ENCODE measurements at regions not wholly inside any gene's neighbourhood (a gene's known extent, or its start where the extent isn't known, plus 50 kb on each side); places are given as distances from the start of the nearest gene placed in this dataset.
"Not testable (repeated sequence)": the region's sequence is repeated elsewhere in the genome, so short reads cannot be mapped to it uniquely, and the experiment has no call there.

DNA sequence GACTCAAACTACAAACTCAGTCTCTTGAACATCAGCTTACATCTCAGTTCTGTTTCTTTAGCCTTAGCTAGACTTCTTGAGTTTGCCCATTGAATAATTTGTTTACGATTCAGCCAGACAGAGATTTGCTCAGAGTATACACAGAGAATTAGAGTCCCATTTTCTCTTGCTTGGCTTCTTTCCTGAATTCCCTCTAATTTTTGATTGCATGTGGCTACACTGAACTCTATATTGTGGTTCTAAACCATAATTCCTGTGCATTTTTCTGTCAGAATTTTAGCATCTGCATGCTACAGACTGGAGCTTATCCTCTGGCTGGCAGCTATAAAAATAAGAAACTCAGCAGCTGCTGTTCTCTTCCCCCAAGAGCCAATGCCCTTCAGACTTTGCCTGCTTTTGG is 354.9 kb downstream of the MDFIC start:
- DNase-seq (ENCODE audit: low read depth in 1 of 2, low spot score in 2 of 2) = no peak
- H3K4me1 ChIP-seq (replicated peaks) = peaks cover 4% of the 10 kb centered on the region; the same call in 1 of the 2 replicates
- H3K36me3 ChIP-seq = no peaks in the 10 kb centered on the region
- H3K4me3 ChIP-seq = no peak overlapping the region
- H3K27ac ChIP-seq = no peak overlapping the region
- no peaks in the 10 kb centered on the region for H3K9me3 ChIP-seq (replicated peaks)
- no peaks in the 10 kb centered on the region for H3K27me3 ChIP-seq (replicated peaks)

- not testable (repeated sequence) for H3K4me1 ChIP-seq (replicated peaks); H3K4me3 ChIP-seq; H3K9me3 ChIP-seq (replicated peaks); DNase-seq (ENCODE audit: low read depth in 1 of 2, low spot score in 2 of 2); H3K36me3 ChIP-seq; H3K27me3 ChIP-seq (replicated peaks); H3K27ac ChIP-seq
Observed at GRCh38 chr7:115273855-115274254, 352.0 kb downstream of the MDFIC start.

- peaks cover 9% of the 10 kb centered on the region; the same call in 1 of the 2 replicates for H3K4me1 ChIP-seq (replicated peaks)
- no peaks in the 10 kb centered on the region for H3K27me3 ChIP-seq (replicated peaks)
- H3K36me3 ChIP-seq = no peaks in the 10 kb centered on the region
- H3K9me3 ChIP-seq (replicated peaks) = no peaks in the 10 kb centered on the region
- no peak overlapping the region for H3K27ac ChIP-seq
- no peak overlapping the region for H3K4me3 ChIP-seq
- DNase-seq (ENCODE audit: low read depth in 1 of 2, low spot score in 2 of 2) = no peak
Observed at GRCh38 chr7:115273139-115273772, 351.4 kb downstream of the MDFIC start.

DNA sequence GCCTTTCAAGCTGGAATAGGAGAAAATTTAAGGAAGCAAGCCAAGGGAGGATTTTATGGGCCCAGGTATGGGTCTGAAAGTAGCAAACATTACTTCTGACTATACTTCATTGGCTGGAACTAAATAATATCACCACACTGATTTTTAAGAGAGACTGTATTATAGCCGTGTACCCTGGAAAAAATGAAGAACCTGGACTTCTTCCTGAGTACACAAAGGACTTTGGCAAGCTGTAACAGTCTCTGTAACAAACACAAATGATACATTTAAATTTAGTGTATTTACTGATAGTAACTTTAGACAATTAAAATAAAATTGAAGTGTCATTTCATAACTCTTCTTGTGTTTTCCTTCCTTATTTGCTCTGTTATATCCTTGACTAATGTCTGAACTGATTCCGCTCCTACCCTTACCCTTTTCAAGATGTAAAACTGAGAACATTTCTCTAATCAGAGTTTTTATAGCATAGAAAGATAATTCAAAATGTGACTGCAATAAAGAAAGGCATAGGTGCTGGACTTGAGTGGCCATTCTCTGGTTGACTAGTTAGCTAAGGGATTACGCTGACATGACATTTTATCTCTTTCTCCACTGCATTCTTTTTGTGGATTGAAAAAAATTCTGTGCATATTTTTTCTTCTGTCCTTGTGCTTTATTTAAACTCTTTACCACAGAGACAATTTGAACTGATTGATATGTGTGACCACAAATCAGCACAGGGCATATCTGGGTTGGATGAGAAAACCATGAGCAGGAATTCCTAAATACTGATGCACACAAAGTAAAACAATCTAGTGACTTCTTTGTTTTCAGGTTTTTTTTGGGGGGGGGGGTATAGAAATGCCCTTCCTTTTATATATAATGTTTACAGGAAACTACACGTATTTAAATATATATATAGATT is 349.7 kb downstream of the MDFIC start:
- Histone ChIP-seq H3K36me3 (no peaks in the 10 kb centered on the region), H3K27ac (no peak overlapping the region; the same call in 1 of the 2 replicates), H3K9me3 (replicated peaks) (no peaks in the 10 kb centered on the region), H3K4me3 (no peak overlapping the region), H3K4me1 (replicated peaks) (peaks cover 9% of the 10 kb centered on the region; the same call in 1 of the 2 replicates), H3K27me3 (replicated peaks) (no peaks in the 10 kb centered on the region)
- peak; percentile 44 to 67 for DNase-seq (ENCODE audit: low read depth in 1 of 2, low spot score in 2 of 2)

DNA sequence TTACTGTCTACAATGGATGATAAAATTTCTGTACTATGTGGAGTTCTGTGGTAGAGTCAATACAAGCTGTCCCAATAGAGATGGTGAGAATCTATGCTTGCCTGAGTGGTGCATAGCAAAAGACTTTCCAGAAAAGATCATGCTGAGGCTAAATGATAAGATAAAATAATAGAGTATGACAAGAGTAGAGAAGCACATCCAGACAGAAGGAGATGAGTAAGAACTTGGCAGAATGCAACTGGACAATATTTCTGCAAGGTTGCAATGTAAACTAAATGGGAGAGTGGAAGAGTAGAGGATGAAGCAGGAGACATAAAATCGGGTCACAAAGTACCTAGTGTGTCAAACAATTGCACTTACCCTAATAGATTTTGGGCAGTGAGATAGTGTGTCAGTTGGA is 347.6 kb downstream of the MDFIC start:
- Histone ChIP-seq H3K4me1 (replicated peaks) (peaks cover 9% of the 10 kb centered on the region; the same call in 1 of the 2 replicates), H3K36me3 (no peaks in the 10 kb centered on the region), H3K27me3 (replicated peaks) (0 out of 2 replicates have a peak, but pooled peaks cover 3% of the 10 kb centered on the region), H3K27ac (no peak overlapping the region), H3K9me3 (replicated peaks) (no peaks in the 10 kb centered on the region), H3K4me3 (no peak overlapping the region)
- DNase-seq (ENCODE audit: low read depth in 1 of 2, low spot score in 2 of 2) = no peak

- Histone ChIP-seq H3K4me1 (replicated peaks) (peaks cover 6% of the 10 kb centered on the region; the same call in 1 of the 2 replicates), H3K36me3 (no peaks in the 10 kb centered on the region), H3K9me3 (replicated peaks) (no peaks in the 10 kb centered on the region), H3K27ac (no peak overlapping the region), H3K27me3 (replicated peaks) (0 out of 2 replicates have a peak, but pooled peaks cover 3% of the 10 kb centered on the region), H3K4me3 (no peak overlapping the region)
- DNase-seq (ENCODE audit: low read depth in 1 of 2, low spot score in 2 of 2) = no peak
Observed at GRCh38 chr7:115267503-115267902, 345.6 kb downstream of the MDFIC start.

- no peaks in the 10 kb centered on the region for H3K4me1 ChIP-seq (replicated peaks)
- H3K4me3 ChIP-seq = no peak overlapping the region
- no peaks in the 10 kb centered on the region for H3K27me3 ChIP-seq (replicated peaks)
- DNase-seq (ENCODE audit: low read depth in 1 of 2, low spot score in 2 of 2) = no peak
- H3K27ac ChIP-seq = no peak overlapping the region
- no peaks in the 10 kb centered on the region for H3K9me3 ChIP-seq (replicated peaks)
- no peaks in the 10 kb centered on the region for H3K36me3 ChIP-seq
Observed at GRCh38 chr7:115260381-115260780, 338.5 kb downstream of the MDFIC start.

DNA sequence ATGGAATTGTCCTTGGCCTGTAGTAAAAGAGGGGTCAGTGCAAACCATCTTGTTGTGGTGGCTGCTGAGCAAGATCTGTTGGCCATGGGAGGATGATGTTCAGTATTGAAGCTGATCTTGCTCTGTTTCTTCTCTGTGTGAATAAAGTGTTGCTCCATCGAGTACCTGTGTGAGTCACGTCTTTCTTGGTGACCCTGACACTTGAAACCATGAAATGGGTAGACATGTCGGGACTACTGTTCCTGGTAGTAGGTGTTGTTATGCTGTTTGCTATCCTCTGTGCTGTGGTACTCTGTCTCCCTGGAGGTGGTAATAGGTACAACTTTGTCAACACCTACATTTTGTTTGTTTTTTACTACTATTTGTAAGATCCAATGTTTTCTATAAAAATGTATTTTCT is 330.6 kb downstream of the MDFIC start:
- no peak for DNase-seq (ENCODE audit: low read depth in 1 of 2, low spot score in 2 of 2)

DNA sequence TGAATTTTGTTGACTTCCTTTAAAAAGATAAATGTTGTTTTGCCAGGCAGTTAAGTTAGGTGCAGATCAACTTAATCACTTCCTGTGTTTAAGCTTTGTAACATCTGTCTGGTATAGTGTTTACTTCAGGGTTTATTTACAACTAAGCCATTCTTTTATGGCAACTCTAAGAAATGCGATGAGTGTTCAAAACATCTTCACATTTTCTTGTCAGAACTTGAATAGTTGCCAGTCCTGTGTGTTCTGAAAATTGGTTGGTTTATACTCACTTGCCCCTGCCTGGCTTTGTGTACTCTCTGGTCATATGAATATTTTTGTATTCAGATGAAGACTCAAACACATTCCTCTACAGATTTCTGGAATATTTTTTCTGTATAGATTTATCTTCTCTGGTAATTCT is 327.2 kb downstream of the MDFIC start:
- peak in 1 of 2 experiments; percentile 53 for DNase-seq (ENCODE audit: low read depth in 1 of 2, low spot score in 2 of 2)
- H3K4me1 ChIP-seq (replicated peaks) = peaks cover 24% of the 10 kb centered on the region
- H3K27ac ChIP-seq = no peak overlapping the region
- H3K36me3 ChIP-seq = no peaks in the 10 kb centered on the region
- no peaks in the 10 kb centered on the region for H3K9me3 ChIP-seq (replicated peaks)
- no peak overlapping the region for H3K4me3 ChIP-seq
- no peaks in the 10 kb centered on the region for H3K27me3 ChIP-seq (replicated peaks)

More for the DNA sequence above, 330.6 kb downstream of the MDFIC start:
- H3K27me3 ChIP-seq (replicated peaks) = no peaks in the 10 kb centered on the region
- H3K27ac ChIP-seq = no peak overlapping the region
- H3K9me3 ChIP-seq (replicated peaks) = no peaks in the 10 kb centered on the region
- H3K4me1 ChIP-seq (replicated peaks) = peaks cover 24% of the 10 kb centered on the region
- no peak overlapping the region for H3K4me3 ChIP-seq
- H3K36me3 ChIP-seq = no peaks in the 10 kb centered on the region

DNA sequence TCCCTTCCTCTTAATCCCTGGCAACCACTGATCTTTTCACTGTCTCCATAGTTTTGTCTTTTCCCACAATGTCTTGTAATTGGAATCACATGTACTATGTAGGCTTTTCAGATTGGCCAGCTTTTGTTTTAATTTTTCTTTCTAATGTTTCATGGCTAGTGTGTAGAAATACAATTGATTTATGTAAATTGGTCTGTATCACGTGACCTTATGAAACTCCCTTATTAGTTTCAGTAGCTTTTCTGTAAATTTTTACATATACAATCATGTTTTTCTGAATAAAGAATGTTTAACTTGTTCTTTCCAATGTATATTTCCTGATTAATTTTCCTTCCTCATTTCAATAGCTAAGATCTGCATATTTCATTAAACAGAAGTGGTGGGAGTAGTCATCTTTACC is 319.3 kb downstream of the MDFIC start:
- no peak for DNase-seq (ENCODE audit: low read depth in 1 of 2, low spot score in 2 of 2)
- Histone ChIP-seq H3K36me3 (no peaks in the 10 kb centered on the region), H3K4me3 (no peak overlapping the region), H3K27ac (no peak overlapping the region), H3K4me1 (replicated peaks) (no peaks in the 10 kb centered on the region), H3K9me3 (replicated peaks) (no peaks in the 10 kb centered on the region), H3K27me3 (replicated peaks) (no peaks in the 10 kb centered on the region)

GRCh38 chr7:115240242-115240641 is 318.3 kb downstream of the MDFIC start:
- DNase-seq (ENCODE audit: low read depth in 1 of 2, low spot score in 2 of 2) = no peak
- no peak overlapping the region for H3K27ac ChIP-seq
- no peaks in the 10 kb centered on the region for H3K27me3 ChIP-seq (replicated peaks)
- no peak overlapping the region for H3K4me3 ChIP-seq
- H3K4me1 ChIP-seq (replicated peaks) = no peaks in the 10 kb centered on the region
- H3K9me3 ChIP-seq (replicated peaks) = no peaks in the 10 kb centered on the region
- H3K36me3 ChIP-seq = no peaks in the 10 kb centered on the region

DNA sequence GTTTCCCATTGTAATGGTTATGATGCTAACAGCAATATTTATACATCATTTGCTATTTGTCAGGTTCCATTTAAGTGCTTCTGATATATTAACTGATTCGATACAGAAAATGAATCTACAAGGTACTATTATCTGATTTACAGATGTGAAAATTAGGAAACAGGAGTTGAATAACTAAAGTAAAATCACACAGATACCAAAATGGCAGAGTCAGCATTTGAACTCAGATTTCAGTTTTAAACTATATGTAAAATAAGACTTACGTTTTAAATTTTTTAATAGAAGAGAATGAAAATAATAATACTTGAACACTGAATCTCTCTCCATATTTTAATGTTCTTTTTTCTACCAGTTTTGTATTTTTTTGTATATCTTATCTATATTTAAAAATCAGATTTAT is 313.2 kb downstream of the MDFIC start:
- Histone ChIP-seq H3K36me3 (no peaks in the 10 kb centered on the region), H3K4me3 (no peak overlapping the region), H3K9me3 (replicated peaks) (no peaks in the 10 kb centered on the region), H3K27me3 (replicated peaks) (no peaks in the 10 kb centered on the region), H3K4me1 (replicated peaks) (peaks cover 15% of the 10 kb centered on the region), H3K27ac (no peak overlapping the region)
- DNase-seq (ENCODE audit: low read depth in 1 of 2, low spot score in 2 of 2) = no peak

DNA sequence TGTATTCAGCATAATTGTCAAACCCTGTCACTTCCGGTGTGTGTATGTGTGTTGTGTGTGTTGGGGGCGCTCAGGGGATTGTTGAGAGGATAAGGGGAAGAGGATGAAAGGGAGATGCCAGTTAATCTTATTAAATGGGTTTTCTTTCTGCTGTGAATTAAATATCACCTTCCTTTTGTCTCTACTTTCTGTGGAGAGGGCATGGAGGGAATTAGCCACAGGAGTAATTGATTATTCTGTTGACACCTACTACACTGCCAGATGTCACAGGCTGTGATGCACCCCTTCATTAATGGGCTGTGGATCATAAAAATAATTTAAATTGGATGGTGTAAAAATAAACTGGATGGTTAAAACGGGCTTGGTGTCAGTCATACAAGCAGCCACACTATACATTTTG is 311.9 kb downstream of the MDFIC start:
- Histone ChIP-seq H3K4me3 (no peak overlapping the region), H3K27ac (no peak overlapping the region), H3K36me3 (no peaks in the 10 kb centered on the region), H3K4me1 (replicated peaks) (peaks cover 15% of the 10 kb centered on the region), H3K9me3 (replicated peaks) (no peaks in the 10 kb centered on the region), H3K27me3 (replicated peaks) (no peaks in the 10 kb centered on the region)
- no peak for DNase-seq (ENCODE audit: low read depth in 1 of 2, low spot score in 2 of 2)

- peaks cover 15% of the 10 kb centered on the region for H3K4me1 ChIP-seq (replicated peaks)
- H3K27me3 ChIP-seq (replicated peaks) = no peaks in the 10 kb centered on the region
- H3K4me3 ChIP-seq = no peak overlapping the region
- DNase-seq (ENCODE audit: low read depth in 1 of 2, low spot score in 2 of 2) = no peak
- H3K27ac ChIP-seq = peak overlapping the region; percentile 90
- no peaks in the 10 kb centered on the region for H3K36me3 ChIP-seq
- no peaks in the 10 kb centered on the region for H3K9me3 ChIP-seq (replicated peaks)
Observed at GRCh38 chr7:115232041-115232440, 310.1 kb downstream of the MDFIC start.
